NB4 (cell line): ENCODE measurements at regions not wholly inside any gene's neighbourhood (a gene's known extent, or its start where the extent isn't known, plus 50 kb on each side); places are given as distances from the start of the nearest gene placed in this dataset.

ENCODE experiments used
- DNase-seq: peaks from one replicate; pipeline ENCODE4 v3.0.0; 2010; ENCODE audit warnings: low read depth
- H3K4me3 ChIP-seq: one replicate; pipeline ENCODE4 v1.5.1; 2011; ENCODE audit warnings: mild to moderate bottlenecking, low read depth, low read length, moderate library complexity
- MYC ChIP-seq: IDR thresholded peaks from 2 replicates; pipeline ENCODE4 v1.6.1; 2011; ENCODE audit warnings: low read depth, low read length
- POLR2A ChIP-seq: IDR thresholded peaks from 2 replicates; pipeline ENCODE4 v1.6.1; 2011; ENCODE audit warnings: mild to moderate bottlenecking; ENCODE audit not compliant: insufficient read length; ENCODE audit errors: extremely low read depth
- TF ChIP-seq, protein P1 (sequence below): IDR thresholded peaks from one replicate; pipeline ENCODE4 v1.5.1; 2012; ENCODE audit warnings: low read depth, low read length
- TF ChIP-seq, protein P2 (sequence below): IDR thresholded peaks from 2 replicates; pipeline ENCODE4 v1.6.1; 2011; ENCODE audit warnings: low read depth, low read length

DNA sequence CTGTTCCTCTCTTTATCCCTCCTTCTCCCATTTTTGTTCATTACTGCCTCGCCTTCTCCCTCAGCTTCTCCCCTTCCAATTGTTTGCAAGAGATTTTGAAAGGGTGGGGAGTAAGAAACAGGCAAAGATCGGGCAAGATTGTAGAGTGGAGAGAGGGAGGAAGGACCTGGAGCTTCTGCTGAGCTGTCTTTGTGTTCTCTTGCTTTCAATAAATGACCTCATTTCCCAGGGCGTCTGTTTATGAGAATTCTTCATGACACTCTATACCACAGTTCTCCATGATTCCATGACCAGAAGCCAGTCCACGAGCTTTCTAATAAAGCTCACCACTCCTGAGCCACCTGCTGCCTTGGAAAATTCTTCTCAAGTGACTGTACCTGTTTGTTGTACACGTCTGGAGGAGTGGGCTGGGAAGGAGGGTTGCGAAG lies 50.0 kb upstream of the PLEKHG1 start:
- H3K4me3 ChIP-seq = no peak overlapping the region
- TF ChIP-seq, protein P1, sequence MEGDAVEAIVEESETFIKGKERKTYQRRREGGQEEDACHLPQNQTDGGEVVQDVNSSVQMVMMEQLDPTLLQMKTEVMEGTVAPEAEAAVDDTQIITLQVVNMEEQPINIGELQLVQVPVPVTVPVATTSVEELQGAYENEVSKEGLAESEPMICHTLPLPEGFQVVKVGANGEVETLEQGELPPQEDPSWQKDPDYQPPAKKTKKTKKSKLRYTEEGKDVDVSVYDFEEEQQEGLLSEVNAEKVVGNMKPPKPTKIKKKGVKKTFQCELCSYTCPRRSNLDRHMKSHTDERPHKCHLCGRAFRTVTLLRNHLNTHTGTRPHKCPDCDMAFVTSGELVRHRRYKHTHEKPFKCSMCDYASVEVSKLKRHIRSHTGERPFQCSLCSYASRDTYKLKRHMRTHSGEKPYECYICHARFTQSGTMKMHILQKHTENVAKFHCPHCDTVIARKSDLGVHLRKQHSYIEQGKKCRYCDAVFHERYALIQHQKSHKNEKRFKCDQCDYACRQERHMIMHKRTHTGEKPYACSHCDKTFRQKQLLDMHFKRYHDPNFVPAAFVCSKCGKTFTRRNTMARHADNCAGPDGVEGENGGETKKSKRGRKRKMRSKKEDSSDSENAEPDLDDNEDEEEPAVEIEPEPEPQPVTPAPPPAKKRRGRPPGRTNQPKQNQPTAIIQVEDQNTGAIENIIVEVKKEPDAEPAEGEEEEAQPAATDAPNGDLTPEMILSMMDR = no peak
- TF ChIP-seq MYC (no peak), POLR2A (no peak)
- TF ChIP-seq, protein P2, sequence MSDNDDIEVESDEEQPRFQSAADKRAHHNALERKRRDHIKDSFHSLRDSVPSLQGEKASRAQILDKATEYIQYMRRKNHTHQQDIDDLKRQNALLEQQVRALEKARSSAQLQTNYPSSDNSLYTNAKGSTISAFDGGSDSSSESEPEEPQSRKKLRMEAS = no peak
- no peak for DNase-seq
